ENCODE measurements at regions not wholly inside any gene's neighbourhood (a gene's known extent, or its start where the extent isn't known, plus 50 kb on each side); places are given as distances from the start of the nearest gene placed in this dataset.

GRCh38 chr4:111808174-111808573 is 337.1 kb upstream of the FAM241A start:
- TF ChIP-seq CTCF (IDR thresholded peaks at IDR 0.05) (no peak), EZH2 (IDR thresholded peaks at IDR 0.05; ENCODE audit: borderline replicate concordance, insufficient read depth, low read depth, low read length, poor library complexity, severe bottlenecking) (no peak)

Measured in B cell (primary cell).